ENCODE measurements at regions not wholly inside any gene's neighbourhood (a gene's known extent, or its start where the extent isn't known, plus 50 kb on each side); places are given as distances from the start of the nearest gene placed in this dataset.

DNA sequence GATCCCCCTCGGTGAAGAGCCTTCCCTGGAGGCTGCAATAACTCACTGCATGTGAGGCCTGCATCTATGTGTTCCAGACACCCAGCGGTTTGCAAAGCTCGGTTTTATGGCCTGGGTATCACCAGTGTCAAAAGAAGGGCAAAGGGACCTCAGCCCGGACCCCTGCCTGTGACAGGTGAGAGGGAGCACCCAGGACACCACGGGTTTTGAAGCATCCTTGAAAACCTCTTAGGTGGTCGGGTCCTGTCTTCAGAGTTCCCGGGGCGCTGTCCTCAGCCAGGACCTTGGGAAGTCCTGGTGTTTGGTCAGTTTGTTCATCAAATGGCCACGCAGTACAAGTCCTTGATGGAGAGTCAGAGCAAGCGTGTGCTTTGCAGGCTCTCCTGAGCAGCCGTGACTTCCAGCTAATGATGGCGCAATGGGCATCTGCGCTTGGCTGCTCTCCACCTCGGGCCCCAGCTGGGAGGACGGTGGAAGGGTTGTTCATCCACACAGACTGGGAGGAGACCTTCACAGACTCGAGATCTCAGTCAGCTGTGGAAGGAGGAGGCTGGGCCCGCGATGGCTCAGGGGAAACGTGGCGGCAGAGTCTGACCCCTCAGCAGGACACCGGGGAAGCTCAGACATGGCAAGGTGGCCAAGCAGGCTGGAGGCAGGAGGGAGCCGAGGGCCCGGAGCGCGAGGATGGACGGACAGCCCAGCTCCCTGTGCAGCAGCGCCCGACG, 113.1 kb upstream of the GPC1 start:
- TF ChIP-seq, protein P1, sequence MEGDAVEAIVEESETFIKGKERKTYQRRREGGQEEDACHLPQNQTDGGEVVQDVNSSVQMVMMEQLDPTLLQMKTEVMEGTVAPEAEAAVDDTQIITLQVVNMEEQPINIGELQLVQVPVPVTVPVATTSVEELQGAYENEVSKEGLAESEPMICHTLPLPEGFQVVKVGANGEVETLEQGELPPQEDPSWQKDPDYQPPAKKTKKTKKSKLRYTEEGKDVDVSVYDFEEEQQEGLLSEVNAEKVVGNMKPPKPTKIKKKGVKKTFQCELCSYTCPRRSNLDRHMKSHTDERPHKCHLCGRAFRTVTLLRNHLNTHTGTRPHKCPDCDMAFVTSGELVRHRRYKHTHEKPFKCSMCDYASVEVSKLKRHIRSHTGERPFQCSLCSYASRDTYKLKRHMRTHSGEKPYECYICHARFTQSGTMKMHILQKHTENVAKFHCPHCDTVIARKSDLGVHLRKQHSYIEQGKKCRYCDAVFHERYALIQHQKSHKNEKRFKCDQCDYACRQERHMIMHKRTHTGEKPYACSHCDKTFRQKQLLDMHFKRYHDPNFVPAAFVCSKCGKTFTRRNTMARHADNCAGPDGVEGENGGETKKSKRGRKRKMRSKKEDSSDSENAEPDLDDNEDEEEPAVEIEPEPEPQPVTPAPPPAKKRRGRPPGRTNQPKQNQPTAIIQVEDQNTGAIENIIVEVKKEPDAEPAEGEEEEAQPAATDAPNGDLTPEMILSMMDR (IDR thresholded peaks at IDR 0.05 in 4 of 5, conservative IDR thresholded peaks at IDR 0.05 in 1 of 5), result no peak
- no peak for TF ChIP-seq POLR2A (IDR thresholded peaks at IDR 0.05)

Data from gastrocnemius medialis (tissue), 4 donors.